H9 (cell line): ENCODE measurements at regions not wholly inside any gene's neighbourhood (a gene's known extent, or its start where the extent isn't known, plus 50 kb on each side); places are given as distances from the start of the nearest gene placed in this dataset.

ENCODE experiments used
- DNase-seq: peaks from one replicate; pipeline ENCODE4 v3.0.0-alpha.2; 2017
- H2AFZ ChIP-seq: one replicate; pipeline ENCODE4 v1.6.1; 2013; ENCODE audit warnings: mild to moderate bottlenecking, low read length, control low read depth, moderate library complexity
- H2AK5ac ChIP-seq: 2 replicates; pipeline ENCODE4 v1.6.1; 2013; ENCODE audit warnings: low read length, control low read depth, mixed read lengths; ENCODE audit not compliant: insufficient read length
- H2BK120ac ChIP-seq: one replicate; pipeline ENCODE4 v1.6.1; 2013; ENCODE audit warnings: low read depth, mild to moderate bottlenecking, low read length, control low read depth, inconsistent platforms; ENCODE audit not compliant: poor library complexity, severe bottlenecking
- H2BK12ac ChIP-seq: 2 replicates; pipeline ENCODE4 v1.6.1; 2013; ENCODE audit warnings: low read length, control low read depth, mixed read lengths, low read depth; ENCODE audit not compliant: insufficient read length
- H2BK15ac ChIP-seq: 2 replicates; pipeline ENCODE4 v1.6.1; 2013; ENCODE audit warnings: low read depth, low read length, control low read depth
- H2BK20ac ChIP-seq: one replicate; pipeline ENCODE4 v1.6.1; 2013; ENCODE audit warnings: low read depth, mild to moderate bottlenecking, low read length, control low read depth, inconsistent platforms; ENCODE audit not compliant: poor library complexity, severe bottlenecking
- H2BK5ac ChIP-seq: 2 replicates; pipeline ENCODE4 v1.6.1; 2013; ENCODE audit warnings: low read length, control low read depth, mixed read lengths; ENCODE audit not compliant: insufficient read length
- H3K14ac ChIP-seq: 2 replicates; pipeline ENCODE4 v1.6.1; 2013; ENCODE audit warnings: low read length, control low read depth; ENCODE audit not compliant: insufficient read depth
- H3K18ac ChIP-seq: 2 replicates; pipeline ENCODE4 v1.6.1; 2013; ENCODE audit warnings: low read depth, mild to moderate bottlenecking, mixed read lengths, low read length, control low read depth; ENCODE audit not compliant: insufficient read length
- H3K23ac ChIP-seq: 2 replicates; pipeline ENCODE4 v1.6.1; 2013; ENCODE audit warnings: low read length, control low read depth, mixed read lengths, low read depth; ENCODE audit not compliant: insufficient read length
- H3K23me2 ChIP-seq: 2 replicates; pipeline ENCODE4 v1.6.1; 2013; ENCODE audit warnings: low read depth, mild to moderate bottlenecking, mixed read lengths, low read length, control low read depth; ENCODE audit not compliant: insufficient read length, poor library complexity, severe bottlenecking
- H3K27ac ChIP-seq: 2 replicates; pipeline ENCODE4 v1.5.1; 2013; ENCODE audit warnings: low read length, control low read depth, mixed read lengths, low read depth; ENCODE audit not compliant: insufficient read length
- H3K27me3 ChIP-seq: 2 replicates; pipeline ENCODE4 v1.6.1; 2013; ENCODE audit warnings: low read length, control low read depth, inconsistent platforms; ENCODE audit not compliant: insufficient read depth
- H3K4ac ChIP-seq: 2 replicates; pipeline ENCODE4 v1.6.1; 2013; ENCODE audit warnings: low read depth, mild to moderate bottlenecking, control low read depth, inconsistent platforms, low read length, moderate library complexity
- H3K4me1 ChIP-seq: 2 replicates; pipeline ENCODE4 v1.6.1; 2013; ENCODE audit warnings: low read length, control low read depth, inconsistent platforms; ENCODE audit not compliant: insufficient read depth
- H3K4me2 ChIP-seq: 2 replicates; pipeline ENCODE4 v1.6.1; 2013; ENCODE audit warnings: low read length, control low read depth, mixed read lengths; ENCODE audit not compliant: insufficient read length, insufficient read depth
- H3K56ac ChIP-seq: 2 replicates; pipeline ENCODE4 v1.6.1; 2013; ENCODE audit warnings: low read depth, mild to moderate bottlenecking, mixed read lengths, low read length, control low read depth; ENCODE audit not compliant: insufficient read length
- H3K79me1 ChIP-seq: 2 replicates; pipeline ENCODE4 v1.6.1; 2013; ENCODE audit warnings: low read depth, mild to moderate bottlenecking, moderate library complexity, low read length, control low read depth, inconsistent platforms; ENCODE audit not compliant: insufficient read depth, poor library complexity, severe bottlenecking
- H3K79me2 ChIP-seq: 2 replicates; pipeline ENCODE4 v1.6.1; 2013; ENCODE audit warnings: low read length, control low read depth, inconsistent platforms; ENCODE audit not compliant: insufficient read depth
- H3K9ac ChIP-seq: 2 replicates; pipeline ENCODE4 v1.6.1; 2013; ENCODE audit warnings: low read length, control low read depth, mixed read lengths; ENCODE audit not compliant: insufficient read length; ENCODE audit errors: extremely low read depth
- H3K9me3 ChIP-seq: one replicate; pipeline ENCODE4 v1.6.1; 2013; ENCODE audit warnings: low read depth, low read length, inconsistent platforms; ENCODE audit not compliant: control insufficient read depth
- H3T11ph ChIP-seq: one replicate; pipeline ENCODE4 v1.6.1; 2013; ENCODE audit warnings: mild to moderate bottlenecking, low read length, control low read depth, inconsistent platforms
- H4K20me1 ChIP-seq: one replicate; pipeline ENCODE4 v1.6.1; 2013; ENCODE audit not compliant: control insufficient read depth, insufficient read length, insufficient read depth
- H4K5ac ChIP-seq: 2 replicates; pipeline ENCODE4 v1.6.1; 2013; ENCODE audit warnings: low read depth, mild to moderate bottlenecking, mixed read lengths, low read length, control low read depth; ENCODE audit not compliant: insufficient read length
- H4K8ac ChIP-seq: replicated peaks from 2 replicates; pipeline ENCODE4 v1.6.1; 2013; ENCODE audit warnings: low read length, control low read depth, mixed read lengths, low read depth; ENCODE audit not compliant: insufficient read length
- H4K91ac ChIP-seq: 2 replicates; pipeline ENCODE4 v1.6.1; 2013; ENCODE audit warnings: low read depth, mild to moderate bottlenecking, moderate library complexity, mixed read lengths, low read length, control low read depth; ENCODE audit not compliant: insufficient read length
- H3K27ac Mint-ChIP-seq, 3 experiments: 2 replicates in 2 of 3; 3 replicates in 1 of 3; pipeline ENCODE4 v1.8.0; 2020 to 2021; ENCODE audit warnings: mixed read lengths in 3 of 3, mild to moderate bottlenecking in 1 of 3, moderate library complexity in 1 of 3
- H3K27me3 Mint-ChIP-seq: 2 replicates; pipeline ENCODE4 v1.8.0; 2021; ENCODE audit warnings: low read depth, mild to moderate bottlenecking, moderate library complexity, mixed read lengths
- H3K36me3 Mint-ChIP-seq, 3 experiments: 2 replicates in 2 of 3; 3 replicates in 1 of 3; pipeline ENCODE4 v1.8.0; 2020 to 2021; ENCODE audit warnings: low read depth in 3 of 3, mixed read lengths in 3 of 3; ENCODE audit not compliant: insufficient read depth in 1 of 3
- H3K4me1 Mint-ChIP-seq, 2 experiments: 2 replicates each; pipeline ENCODE4 v1.8.0; 2020; ENCODE audit warnings: mixed read lengths in 2 of 2
- H3K4me3 Mint-ChIP-seq, 2 experiments: 2 replicates in 1 of 2; 3 replicates in 1 of 2; pipeline ENCODE4 v1.8.0; 2020 to 2021; ENCODE audit warnings: mild to moderate bottlenecking in 2 of 2, mixed read lengths in 2 of 2, moderate library complexity in 1 of 2
- H3K9me3 Mint-ChIP-seq, 2 experiments: 2 replicates in 1 of 2; 3 replicates in 1 of 2; pipeline ENCODE4 v1.8.0; 2020; ENCODE audit warnings: mild to moderate bottlenecking in 2 of 2, mixed read lengths in 2 of 2, moderate library complexity in 1 of 2
- CTCF ChIP-seq: fragments of 200-600 bp; sonication (generic); conservative IDR thresholded peaks from 3 replicates; pipeline ENCODE4 v1.8.0; 2021; ENCODE audit warnings: antibody characterized with exemption, mild to moderate bottlenecking
- WGBS: extraction: QIAGEN DNeasy Blood & Tissue Kit; methylation state at CpG from one replicate; pipeline ENCODE4 v1.1.7; 2013; ENCODE audit warnings: missing lambda C conversion rate, low lambda C conversion rate, mixed read lengths; ENCODE audit not compliant: insufficient read length; ENCODE audit errors: extremely low coverage; 5-methylcytosine and 5-hydroxymethylcytosine counted together

- H3K9ac ChIP-seq, result no peak overlapping the region
- Mint-ChIP-seq H3K27ac (peak overlapping the region in 2 of 3 experiments; percentile 22 to 24; a peak in 2 of 7 replicates), H3K4me3 (no peak overlapping the region)
These were observed 115.9 kb downstream of the LITAF start for GRCh38 chr16:11470676-11471415.

More at GRCh38 chr16:11470676-11471415, 115.9 kb downstream of the LITAF start:
- Histone ChIP-seq H2BK15ac (no peak overlapping the region), H3K23ac (no peak overlapping the region), H2BK5ac (no peak overlapping the region), H3K27ac (no peak overlapping the region), H3K79me1 (no peaks in the 10 kb centered on the region), H3K4ac (no peak overlapping the region), H4K5ac (no peak overlapping the region), H3K18ac (no peak overlapping the region), H3K23me2 (no peaks in the 10 kb centered on the region), H3K4me1 (no peaks in the 10 kb centered on the region), H3K9me3 (no peaks in the 10 kb centered on the region), H2BK12ac (no peak overlapping the region), H2AK5ac (no peak overlapping the region), H4K8ac (no peak overlapping the region), H3K79me2 (no peaks in the 10 kb centered on the region), H4K20me1 (no peaks in the 10 kb centered on the region), H3K56ac (no peak overlapping the region), H2AFZ (no peak overlapping the region), H3T11ph (no peak overlapping the region), H3K27me3 (no peaks in the 10 kb centered on the region), H2BK120ac (no peak overlapping the region), H2BK20ac (no peak overlapping the region), H4K91ac (no peak overlapping the region), H3K4me2 (no peak overlapping the region), H3K14ac (no peak overlapping the region; the same call in 1 of the 2 replicates)
- no peak for DNase-seq
- Mint-ChIP-seq H3K27me3 (peaks cover 2% of the 10 kb centered on the region), H3K9me3 (no peaks in the 10 kb centered on the region), H3K4me1 (peaks cover 4 to 5% of the 10 kb centered on the region in 2 experiments; a peak in 3 of 4 replicates), H3K36me3 (no peaks in the 10 kb centered on the region)
- WGBS, result no CpG with 5 or more reads among the region's 17 CpGs
- no peak for TF ChIP-seq CTCF
